ENCODE measurements at regions not wholly inside any gene's neighbourhood (a gene's known extent, or its start where the extent isn't known, plus 50 kb on each side); places are given as distances from the start of the nearest gene placed in this dataset.

GRCh38 chr17:27400991-27401390 is 55.3 kb upstream of the KSR1 start:
- TF ChIP-seq POLR2A (IDR thresholded peaks at IDR 0.05) (no peak), CTCF (IDR thresholded peaks at IDR 0.05) (no peak)
